ENCODE measurements at regions not wholly inside any gene's neighbourhood (a gene's known extent, or its start where the extent isn't known, plus 50 kb on each side); places are given as distances from the start of the nearest gene placed in this dataset.
A peak's percentile ranks its signal among the peaks of the same experiment; 100 is the strongest.

DNA sequence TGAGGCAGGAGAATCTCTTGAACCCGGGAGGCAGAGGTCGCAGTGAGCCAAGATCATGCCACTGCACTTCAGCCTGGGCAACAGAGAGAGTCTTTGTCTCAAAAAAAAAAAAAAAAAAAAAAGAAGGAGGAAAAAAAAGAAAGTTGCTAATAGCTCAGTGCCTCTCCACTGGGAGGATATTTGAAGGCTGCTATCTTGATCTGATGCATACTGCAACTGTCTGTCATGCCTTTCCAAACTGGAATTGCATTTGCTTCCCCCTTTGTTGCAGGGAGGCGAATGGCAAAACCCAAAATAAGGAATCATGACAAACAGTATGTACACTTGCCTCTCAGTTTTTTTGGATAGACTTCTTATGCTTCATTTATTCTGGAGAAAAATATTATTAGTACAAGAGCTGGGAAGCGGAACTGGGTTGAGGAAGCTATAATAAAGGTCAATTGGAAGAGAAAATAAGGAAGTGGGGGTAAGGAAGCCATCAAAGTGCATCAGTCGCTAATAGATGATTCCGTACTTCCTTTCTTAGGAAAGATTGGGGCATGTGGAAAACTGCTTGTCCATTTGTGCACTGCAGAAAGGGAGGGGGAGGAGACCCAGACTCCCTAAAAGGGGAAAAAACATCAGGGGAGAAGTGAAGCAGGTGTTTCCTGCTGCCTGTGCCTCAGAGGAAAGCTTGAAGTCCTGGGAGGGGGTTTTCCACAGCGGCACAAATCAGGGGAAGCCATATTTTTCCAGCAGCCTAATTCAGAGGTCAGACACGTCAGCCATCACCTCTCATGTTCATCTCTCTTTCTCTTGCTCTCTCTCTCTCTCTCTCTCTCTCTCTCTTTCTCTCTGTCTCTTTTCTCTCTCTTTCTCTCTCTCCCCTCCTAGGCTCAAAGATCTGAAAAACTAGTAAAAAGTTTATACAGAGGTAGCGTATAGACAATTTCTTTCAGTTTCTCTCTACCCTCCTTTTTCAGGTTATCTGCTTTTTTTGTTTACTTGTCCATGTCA, 301.4 kb upstream of the TNP1 start:
- no peak for DNase-seq (ENCODE audit: low spot score)

DNA sequence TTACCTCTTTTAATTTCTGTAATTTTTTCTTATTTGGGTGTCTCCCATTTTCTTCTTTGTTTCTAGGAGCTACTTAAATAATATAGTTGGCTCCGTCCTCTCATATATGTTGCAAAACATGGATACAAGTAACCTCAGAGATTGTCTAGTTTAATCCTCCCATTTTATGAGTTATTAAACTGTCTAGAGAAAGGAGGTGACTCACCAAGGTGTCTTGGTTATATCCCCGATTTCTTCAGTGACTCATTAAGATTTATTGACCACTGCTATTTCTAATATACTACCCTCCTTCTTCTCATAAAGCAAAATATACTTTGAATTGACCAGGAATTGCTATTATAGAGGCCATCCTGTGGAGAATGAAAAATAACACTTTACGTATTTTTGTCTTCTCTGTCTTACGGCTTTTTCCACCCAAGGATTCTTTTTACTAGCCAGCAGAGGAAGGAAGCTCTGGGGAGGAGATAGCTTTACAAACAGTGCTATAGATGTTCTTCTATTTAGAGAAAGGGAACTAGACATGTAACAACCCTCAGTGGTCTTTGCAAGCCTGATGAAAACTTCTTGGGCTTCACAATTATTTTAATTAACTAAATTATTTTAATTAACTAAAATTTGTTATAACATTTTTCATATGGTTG, 300.4 kb upstream of the TNP1 start:
- peak; percentile 37 for DNase-seq (ENCODE audit: low spot score)

DNA sequence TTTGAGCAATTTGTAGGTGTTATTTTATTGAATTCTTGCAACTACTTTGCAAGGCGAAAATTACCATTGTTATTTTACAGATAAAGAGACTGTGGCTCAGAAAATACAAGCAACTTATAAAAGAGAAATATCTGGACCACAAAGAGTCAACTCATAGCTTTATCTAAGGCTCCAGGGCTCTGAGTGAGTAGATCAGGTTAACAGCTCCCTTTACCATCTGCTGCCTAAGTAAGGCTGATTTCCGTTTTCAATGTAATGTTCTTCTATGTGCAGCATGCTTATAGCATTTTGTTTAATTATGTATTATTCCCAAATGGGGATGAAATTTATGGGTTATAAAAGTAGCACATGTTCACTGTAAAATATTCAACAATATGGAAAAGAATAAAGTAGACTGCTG, 299.1 kb upstream of the TNP1 start:
- no peak for DNase-seq (ENCODE audit: low spot score)

DNA sequence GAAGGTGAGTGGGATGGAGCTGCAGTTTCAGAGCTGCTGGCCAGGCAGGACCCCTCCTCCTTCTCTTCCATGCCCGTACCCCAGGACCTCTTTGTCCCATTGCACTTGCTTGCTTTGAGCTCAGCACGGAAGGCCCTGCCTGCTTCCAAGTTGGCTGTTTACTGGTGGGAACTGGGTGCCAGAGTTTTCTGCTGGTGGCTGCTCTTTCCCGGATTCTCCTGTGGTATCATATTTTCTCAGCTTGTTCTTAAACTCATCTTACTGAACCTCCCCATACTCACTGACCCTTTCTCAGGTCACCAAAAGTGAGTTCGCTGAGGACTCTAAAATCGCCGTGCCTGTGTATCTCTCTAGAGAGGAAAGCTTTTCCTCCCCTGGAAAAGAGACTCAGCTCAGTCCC, 297.7 kb upstream of the TNP1 start:
- no peak for DNase-seq (ENCODE audit: low spot score)

DNA sequence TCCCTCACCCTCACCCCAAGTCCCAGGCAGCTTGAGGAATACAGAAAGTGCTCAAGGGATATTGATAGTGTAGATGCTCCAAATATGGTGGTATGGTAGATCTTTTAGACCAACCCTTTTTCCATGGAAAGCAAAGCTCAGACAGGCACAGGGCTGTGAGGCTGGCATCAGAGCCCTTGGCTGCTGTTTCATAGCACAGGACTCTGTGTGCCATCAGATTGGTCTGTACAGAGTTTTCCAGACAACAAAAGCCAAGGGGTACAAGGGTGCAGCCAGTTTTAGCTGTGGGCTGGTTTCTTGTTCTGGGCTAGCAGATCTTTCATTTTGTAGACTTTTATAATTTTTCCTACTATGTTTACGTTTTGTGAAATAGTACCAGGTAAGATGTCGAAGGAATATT, 296.9 kb upstream of the TNP1 start:
- no peak for DNase-seq (ENCODE audit: low spot score)

DNA sequence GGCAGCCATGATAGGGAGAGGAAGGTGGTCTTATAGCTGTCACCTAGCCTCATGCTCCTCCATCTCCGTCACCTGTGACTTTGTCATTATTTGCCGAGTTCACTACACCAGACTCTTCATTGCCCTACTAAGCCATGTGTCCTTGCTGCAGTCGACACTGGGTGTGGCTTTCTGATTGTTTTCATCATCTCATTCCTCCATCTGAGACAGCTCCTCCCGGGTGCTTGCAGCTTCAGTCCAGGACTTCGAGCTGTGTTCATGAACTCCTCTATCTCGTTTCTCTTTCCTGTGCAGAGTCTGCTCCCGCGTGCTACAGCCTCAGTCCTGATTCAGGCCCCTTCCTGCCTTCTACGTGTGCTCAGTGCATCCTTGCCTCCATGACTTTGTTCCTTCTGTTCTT, 295.1 kb upstream of the TNP1 start:
- no peak for DNase-seq (ENCODE audit: low spot score)

DNA sequence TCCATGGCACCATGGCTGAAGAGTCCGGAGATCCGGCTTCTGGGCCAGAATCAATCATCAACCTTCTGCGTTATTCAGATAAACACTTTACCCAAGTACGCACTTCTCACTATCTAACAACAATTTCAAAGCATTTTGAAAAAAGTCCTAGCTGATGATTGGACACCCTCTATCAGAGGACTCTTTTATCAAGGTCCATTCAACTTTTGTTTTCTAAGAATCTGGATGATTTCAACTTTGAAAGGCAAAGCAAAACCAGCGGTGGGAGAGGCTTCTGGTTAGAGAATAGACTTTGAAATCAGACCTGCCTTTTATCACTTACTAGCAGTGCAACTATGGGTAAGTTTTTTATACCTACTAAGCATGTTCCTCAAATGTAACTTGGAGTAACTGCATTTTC, 293.6 kb upstream of the TNP1 start:
- DNase-seq (ENCODE audit: low spot score) = no peak

DNA sequence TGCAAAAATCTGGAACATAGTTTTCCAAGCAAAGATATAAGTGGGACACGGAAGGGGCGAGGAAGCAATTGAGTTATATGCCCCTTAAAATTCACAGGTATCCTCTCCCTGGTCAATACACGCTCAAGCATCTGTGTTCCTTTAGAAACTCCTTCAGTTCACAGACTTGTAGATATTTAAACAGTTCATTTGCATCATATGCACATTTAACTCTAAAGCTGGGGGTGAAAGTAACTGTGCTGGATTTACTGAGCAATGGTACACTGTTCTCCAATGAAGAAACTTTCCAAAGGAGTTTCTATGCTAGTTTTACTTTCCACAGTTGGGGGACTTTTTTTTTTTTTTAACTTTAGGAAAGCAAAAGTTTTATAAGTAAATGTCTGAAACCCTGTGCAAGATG, 293.0 kb upstream of the TNP1 start:
- DNase-seq (ENCODE audit: low spot score) = no peak

DNA sequence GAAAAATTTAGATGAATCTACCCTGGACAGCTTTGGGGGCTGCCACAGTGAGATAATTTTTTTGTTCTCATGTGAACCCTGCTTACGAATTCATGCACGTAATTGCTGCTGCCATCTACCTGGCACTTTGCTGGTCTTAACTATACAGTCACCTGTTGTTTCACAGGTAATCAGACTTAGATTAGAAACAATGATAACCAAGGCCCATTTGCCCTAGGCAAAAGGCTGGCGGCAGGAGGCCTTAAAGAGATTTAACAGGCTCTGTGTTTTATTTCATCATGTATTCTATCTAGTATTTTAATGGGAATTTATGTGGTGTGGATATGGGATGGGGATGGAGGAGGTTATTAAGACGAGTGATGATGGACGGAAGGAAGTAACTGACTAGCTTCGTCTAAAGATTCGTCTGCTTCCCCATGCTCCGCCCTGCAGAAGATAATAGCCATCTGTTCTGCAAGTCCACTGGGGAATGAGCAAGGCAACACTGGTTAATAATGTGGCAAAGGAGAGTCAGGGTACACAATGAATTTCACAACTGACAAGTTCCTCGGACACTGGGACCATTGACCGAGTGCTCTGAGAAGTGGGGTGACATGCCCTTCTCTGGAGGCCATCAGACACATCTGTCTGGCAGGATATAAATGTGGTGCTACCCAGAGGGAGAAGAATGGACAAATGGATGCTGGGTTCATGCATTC, 291.8 kb upstream of the TNP1 start:
- no peak for DNase-seq (ENCODE audit: low spot score)

DNA sequence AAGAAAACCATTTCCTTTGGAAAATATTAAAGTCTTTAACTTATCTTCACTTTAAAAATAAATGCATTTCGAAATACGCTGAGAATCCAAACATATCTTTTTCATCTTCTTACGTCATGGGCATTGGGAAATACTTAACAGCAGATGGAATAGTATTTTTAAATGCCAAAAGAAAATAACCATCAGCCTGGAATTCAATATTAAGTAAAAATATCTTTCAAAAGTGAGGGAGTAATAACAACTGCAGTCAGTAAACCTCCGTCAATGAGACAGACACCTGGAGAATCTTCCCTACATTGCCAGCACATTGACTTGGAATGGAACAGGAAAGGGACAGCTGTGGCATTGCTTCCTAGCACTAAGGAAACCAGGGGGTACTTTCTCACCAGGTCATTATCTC, 290.4 kb upstream of the TNP1 start:
- DNase-seq (ENCODE audit: low spot score) = no peak

DNA sequence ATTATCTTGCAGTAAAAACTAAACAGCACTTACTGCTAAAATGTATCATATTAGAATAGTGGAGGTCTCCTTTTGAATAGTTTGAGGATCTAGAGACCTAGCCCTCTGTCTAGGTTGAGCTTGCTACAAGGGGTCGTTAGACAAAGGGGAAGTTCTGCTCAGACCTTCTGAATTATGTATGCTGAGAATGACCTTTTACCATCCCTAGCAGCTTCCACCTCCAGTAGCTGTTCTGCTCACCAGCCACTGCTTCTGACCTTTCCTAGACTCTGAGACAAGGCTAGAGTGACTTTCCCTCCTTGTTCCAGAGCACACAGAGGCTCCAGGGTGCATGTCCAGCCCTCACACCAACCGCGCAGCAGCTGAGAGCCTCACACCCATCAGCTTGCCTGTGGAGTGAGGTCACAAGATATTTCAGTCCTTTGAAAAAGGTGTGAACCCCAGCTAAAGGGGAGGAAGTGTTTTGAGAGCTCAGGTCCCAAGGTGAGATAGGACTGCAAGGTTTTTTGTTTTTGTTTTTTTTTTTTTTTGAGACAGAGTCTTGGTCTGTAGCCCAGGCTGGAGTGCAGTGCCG, 289.3 kb upstream of the TNP1 start:
- no peak for DNase-seq (ENCODE audit: low spot score)

DNA sequence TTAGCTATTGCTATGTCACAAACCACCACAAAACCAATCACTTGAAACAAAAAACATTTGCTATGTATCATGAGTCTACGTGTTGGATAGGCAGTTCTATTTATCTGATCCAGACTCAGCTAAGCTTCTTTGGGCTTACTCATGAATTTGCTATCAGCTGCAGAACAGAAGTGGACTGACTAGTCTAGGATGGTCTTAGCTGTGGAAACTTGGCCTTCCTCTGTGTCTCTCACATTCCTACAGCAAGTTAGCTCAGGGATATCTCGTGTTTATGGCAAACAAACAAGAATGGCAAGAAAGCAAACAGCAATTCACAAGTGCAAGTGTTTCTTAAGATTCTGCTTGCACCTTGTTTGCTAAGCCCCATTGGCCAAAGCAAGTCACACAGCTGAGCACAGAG, 288.0 kb upstream of the TNP1 start:
- no peak for DNase-seq (ENCODE audit: low spot score)

DNA sequence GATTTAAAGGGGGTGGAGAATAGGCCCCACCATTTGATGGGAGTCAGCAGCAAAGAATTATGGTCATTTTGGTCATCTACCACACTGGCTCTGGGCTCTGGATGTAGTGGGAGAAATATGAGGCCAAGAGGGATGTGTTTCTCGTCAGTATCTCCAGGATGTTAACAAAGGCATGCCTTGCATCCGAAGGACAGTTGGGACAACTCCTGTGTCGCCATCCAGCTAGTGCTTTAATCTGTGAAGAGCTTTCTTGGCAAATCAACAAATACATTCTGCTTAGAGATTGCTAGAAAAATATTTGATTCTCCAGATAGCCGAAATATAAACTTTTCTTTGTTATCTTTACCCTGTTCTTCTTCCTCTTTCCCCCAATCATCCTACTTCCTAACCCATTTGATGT, 287.1 kb upstream of the TNP1 start:
- DNase-seq (ENCODE audit: low spot score) = no peak

DNA sequence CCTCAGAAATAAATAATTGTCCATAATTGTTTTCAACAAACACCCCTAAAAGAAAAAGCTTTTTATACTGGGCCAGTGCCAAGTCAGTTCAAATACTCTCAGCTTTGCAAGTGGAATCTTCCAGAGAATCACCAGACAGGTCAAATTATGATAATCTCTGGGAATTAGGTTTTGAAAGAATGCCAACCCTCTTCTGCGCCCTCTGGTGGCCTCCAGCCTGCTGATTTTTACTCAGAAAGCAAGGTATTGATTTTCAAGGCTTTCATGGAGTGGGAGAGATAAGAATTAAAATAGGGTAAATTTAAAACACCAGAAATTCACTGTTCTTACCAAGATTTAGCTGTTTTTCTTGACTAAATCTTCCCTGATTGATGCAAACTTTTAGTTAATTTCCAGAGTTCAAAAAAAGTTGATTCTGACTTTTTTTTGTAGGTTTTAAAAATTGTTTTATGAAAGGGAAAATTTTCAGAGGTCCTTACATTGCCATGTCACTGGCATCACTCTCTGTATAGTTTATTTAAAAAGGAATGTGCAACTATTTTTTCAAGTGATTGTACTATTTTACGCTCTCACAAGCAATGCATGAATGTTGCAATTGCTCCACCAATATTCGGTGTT, 282.9 kb upstream of the TNP1 start:
- DNase-seq (ENCODE audit: low spot score) = peak; percentile 34

DNA sequence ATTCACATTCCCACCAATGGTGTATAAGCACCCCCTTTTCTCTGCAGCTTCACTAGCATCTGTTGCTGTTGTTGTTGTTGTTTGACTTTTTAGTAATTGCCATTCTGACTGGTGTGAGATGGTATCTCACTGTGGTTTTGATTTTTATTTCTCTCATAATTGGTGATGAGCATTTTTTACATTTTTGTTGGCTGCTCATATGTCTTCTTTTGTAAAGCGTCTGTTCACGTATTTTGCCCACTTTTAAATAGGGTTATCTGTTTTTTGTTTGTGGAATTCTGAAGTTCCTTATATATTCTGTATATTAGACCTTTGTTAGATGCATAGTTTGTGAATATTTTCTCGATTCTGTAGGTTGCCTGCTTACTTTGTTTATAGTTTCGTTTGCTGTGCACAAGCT, 278.4 kb upstream of the TNP1 start:
- DNase-seq (ENCODE audit: low spot score) = no peak

DNA sequence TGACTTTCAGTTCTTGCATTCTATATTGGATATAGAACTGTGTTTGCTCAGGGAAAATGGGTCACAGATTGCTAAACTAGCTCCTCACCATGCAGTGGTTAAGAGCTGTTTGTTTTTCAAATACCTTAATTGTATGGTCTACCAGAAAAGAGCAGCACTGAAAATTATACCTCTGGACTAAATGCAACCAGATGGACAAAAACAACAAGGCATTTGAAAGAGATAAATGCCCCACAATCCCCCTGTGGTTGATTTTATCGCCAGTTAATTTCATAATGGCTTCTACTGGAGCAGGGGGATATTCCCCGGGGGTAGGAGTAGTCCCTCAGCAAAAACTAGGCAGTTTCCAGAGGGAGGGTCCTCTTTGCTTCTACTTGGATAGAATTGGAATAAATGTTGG, 267.9 kb upstream of the TNP1 start:
- no peak for DNase-seq (ENCODE audit: low spot score)

DNA sequence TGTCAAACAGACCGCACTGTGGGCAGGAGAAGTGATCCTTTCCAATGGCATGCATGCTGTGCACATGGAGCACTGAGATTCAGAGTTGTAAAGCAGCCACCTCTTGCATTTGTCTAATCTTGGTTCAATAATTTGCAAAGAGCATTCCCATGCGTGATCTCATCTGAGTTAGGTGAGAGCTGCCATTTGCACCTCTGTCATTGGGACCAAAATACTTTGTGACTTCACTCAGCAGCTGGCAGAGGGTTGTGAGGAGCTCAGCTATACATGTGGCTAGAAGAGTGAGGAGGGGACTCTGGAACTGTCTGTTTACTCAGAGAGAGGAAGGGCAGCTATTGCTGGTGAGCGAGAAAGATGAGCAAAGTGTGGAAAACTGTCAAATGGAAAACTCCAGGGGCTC, 265.1 kb upstream of the TNP1 start:
- no peak for DNase-seq (ENCODE audit: low spot score)

DNA sequence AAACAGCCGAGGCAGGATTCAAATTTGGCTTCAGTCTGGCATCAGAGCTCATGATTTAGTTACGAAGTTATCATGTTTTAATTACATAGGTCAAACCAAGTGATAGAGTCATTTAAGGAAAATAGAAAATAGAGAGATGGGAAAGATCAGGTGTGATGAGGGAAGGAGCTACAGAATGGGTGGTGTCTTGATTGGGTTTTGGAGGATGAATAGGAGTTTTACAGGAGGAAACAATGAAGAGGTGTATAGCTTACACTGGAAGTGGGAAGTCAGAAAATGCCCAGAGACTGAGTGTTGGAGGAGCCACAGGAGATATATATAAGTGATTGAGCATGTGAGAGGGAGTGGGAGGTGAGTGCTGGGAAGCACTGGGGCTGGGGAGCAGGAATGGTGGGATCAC, 264.2 kb upstream of the TNP1 start:
- DNase-seq (ENCODE audit: low spot score) = no peak

DNA sequence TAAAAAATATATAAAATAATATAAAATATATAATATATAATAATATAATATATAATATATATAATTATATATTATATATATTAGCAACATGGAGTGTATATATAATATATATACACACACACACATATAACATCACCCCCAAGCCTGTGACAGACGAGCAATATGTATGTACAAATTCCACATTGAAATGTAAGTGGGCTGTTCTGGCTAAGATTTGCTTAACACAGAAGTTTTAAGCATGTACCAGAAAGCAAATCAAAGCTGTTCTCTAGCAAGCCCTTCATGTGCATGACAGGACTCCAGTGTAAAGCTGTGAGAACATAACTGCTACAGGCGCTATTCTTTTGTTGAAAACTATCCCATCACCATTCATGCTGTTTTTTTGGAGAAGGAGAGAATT, 261.7 kb upstream of the TNP1 start:
- DNase-seq (ENCODE audit: low spot score) = no peak

DNA sequence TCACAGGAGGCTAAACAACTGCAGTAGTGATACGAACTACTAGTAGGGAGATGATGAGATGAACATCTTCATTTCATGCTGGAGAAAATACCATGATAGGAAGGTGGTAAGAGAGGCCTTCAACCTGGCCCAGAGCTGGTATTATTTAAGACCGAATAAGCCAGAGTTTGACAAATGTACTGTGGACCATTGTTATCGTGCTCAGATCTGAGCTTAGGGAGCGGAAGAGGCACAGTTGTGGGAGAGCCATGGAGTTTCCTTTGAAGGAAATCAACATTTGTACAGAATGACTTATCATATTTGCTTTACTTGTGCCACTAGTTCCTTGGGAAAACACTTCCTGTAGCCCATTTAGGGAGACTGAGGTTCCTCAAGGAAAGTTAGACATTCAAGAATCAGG, 260.6 kb upstream of the TNP1 start:
- no peak for DNase-seq (ENCODE audit: low spot score)

DNA sequence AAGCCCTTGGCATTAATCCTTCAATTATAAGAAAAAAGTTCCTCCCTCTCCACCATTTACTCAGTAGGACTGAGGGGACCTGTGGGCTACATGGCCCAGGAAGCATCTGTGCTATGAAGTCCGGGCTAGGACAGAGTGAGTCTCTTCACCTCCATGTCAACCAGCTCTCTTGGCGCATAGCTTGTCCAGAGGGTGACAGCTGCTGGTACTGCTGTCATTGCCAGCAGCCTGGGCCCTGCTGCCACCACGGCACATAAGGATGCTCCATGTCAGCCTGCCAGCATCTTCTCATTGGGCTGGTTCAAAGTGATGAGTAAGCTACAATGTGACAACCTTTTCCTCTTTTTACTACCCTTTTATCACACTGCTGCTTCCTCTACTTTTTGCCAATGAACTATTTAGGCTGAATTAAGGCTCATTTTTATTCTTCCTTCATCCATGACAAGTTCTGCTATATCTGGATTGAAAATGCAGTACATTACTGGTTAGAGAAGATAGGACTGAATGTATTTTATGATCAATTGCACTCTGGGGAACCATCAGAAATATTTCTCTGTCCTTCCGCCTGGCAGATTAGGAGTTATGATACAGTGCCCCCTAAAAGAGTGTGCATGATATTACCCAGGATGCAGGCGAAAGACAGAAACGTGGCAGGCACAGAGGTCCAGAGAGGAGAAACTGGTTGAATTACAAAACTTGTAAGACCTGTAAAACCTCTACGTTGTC, 258.9 kb upstream of the TNP1 start:
- no peak for DNase-seq (ENCODE audit: low spot score)

DNA sequence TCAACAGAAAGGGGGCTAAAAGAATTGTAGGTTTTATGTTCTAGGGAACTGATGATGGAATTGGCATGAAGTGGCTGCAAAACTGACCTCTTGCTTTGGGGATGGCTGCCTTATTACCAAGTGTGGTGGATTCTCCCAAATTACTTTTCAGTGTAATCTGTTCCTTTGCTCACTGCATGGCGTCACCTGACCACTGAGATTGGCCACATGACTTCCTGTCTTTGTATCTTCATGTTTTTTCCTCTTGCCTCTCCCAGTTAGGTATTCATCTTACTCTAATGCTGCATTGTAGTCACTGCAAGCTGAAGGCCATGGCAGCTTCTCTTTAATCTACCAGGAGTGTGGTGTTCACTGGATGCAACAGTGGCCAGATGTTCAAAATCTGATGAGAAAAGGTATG, 257.7 kb upstream of the TNP1 start:
- DNase-seq (ENCODE audit: low spot score) = no peak
